ENCODE measurements at regions not wholly inside any gene's neighbourhood (a gene's known extent, or its start where the extent isn't known, plus 50 kb on each side); places are given as distances from the start of the nearest gene placed in this dataset.

GRCh38 chr4:74878323-74878722, 54.6 kb upstream of the PARM1 start:
- POLR2A ChIA-PET: no interaction called here
- no peaks in the 10 kb centered on the region for H3K36me3 ChIP-seq (replicated peaks in 1 of 2; ENCODE audit: control insufficient read depth in 1 of 2, insufficient read depth in 2 of 2, low read length in 2 of 2)
- in situ Hi-C loops (cut with HindIII; ENCODE audit: extremely low pct_ligation_motif_present, low pct_unique_long_range_greater_than_20kb): no loop called here
- H3K27me3 ChIP-seq (ENCODE audit: control insufficient read depth in 1 of 2, insufficient read depth in 2 of 2, low read length in 2 of 2): no peaks in the 10 kb centered on the region
- FAIRE-seq: no peak
- H4K20me1 ChIP-seq (ENCODE audit: insufficient read depth, low read length): 0 out of 2 replicates have a peak, but pooled peaks cover 2% of the 10 kb centered on the region
- no peak for DNase-seq (ENCODE audit: low spot score)
- CTCF ChIA-PET (ENCODE audit: low intra/inter-chr PET ratio, low total read pairs): no interaction called here
- no peak overlapping the region for H3K27ac ChIP-seq (ENCODE audit: extremely low read length, insufficient read depth, low read length)
- no peak overlapping the region for H3K4me3 ChIP-seq (replicated peaks in 1 of 3; ENCODE audit: insufficient read depth in 1 of 3, low read depth in 2 of 3, low read length in 3 of 3)
- H3K79me2 ChIP-seq (ENCODE audit: insufficient read depth, low read length): no peaks in the 10 kb centered on the region
- H3K9me3 ChIP-seq (ENCODE audit: low read length): no peaks in the 10 kb centered on the region
- H3K9ac ChIP-seq (ENCODE audit: insufficient read depth, low read depth, low read length): no peak overlapping the region
- ATAC-seq: no peak
- intact Hi-C loops (cut with micrococcal nuclease; ENCODE audit: unreplicated experiment): loop anchor here (10.0 kb wide), 1 partner anchor 616 kb away; no protein-coding TSS in a partner anchor
- BruUV-seq (replicated peaks): no TSS peak
- no peaks in the 10 kb centered on the region for H3K4me1 ChIP-seq (ENCODE audit: insufficient read depth, low read length)
- no peak overlapping the region for H3K4me2 ChIP-seq (ENCODE audit: low read depth, low read length)
- peak in 1 of 2 experiments; percentile 44; a peak in 1 of 4 replicates for TF ChIP-seq REST (IDR thresholded peaks at IDR 0.05; ENCODE audit: borderline replicate concordance in 1 of 2, low read depth in 1 of 2, low read length in 2 of 2)
- TF ChIP-seq FOXA3 (CRISPR knock-in tag; IDR thresholded peaks at IDR 0.05): no peak
- WGBS (ENCODE audit: low lambda C conversion rate): 40% methylated on average over 3 of the region's 3 CpGs
- no peak overlapping the region for H2AFZ ChIP-seq (ENCODE audit: low read length)

- FAIRE-seq (no peak), DNase-seq (ENCODE audit: low spot score) (no peak), ATAC-seq (no peak)
- 4% methylated on average over 2 of the region's 2 CpGs for WGBS (ENCODE audit: low lambda C conversion rate)
- in situ Hi-C loops (cut with HindIII; ENCODE audit: extremely low pct_ligation_motif_present, low pct_unique_long_range_greater_than_20kb): no loop called here
- Histone ChIP-seq H3K27ac (ENCODE audit: extremely low read length, insufficient read depth, low read length) (no peak overlapping the region), H4K20me1 (ENCODE audit: insufficient read depth, low read length) (0 out of 2 replicates have a peak, but pooled peaks cover 2% of the 10 kb centered on the region), H3K9me3 (ENCODE audit: low read length) (no peaks in the 10 kb centered on the region), H2AFZ (ENCODE audit: low read length) (no peak overlapping the region), H3K36me3 (replicated peaks in 1 of 2; ENCODE audit: control insufficient read depth in 1 of 2, insufficient read depth in 2 of 2, low read length in 2 of 2) (no peaks in the 10 kb centered on the region), H3K9ac (ENCODE audit: insufficient read depth, low read depth, low read length) (no peak overlapping the region), H3K4me1 (ENCODE audit: insufficient read depth, low read length) (no peaks in the 10 kb centered on the region), H3K79me2 (ENCODE audit: insufficient read depth, low read length) (no peaks in the 10 kb centered on the region), H3K4me3 (replicated peaks in 1 of 3; ENCODE audit: insufficient read depth in 1 of 3, low read depth in 2 of 3, low read length in 3 of 3) (no peak overlapping the region), H3K4me2 (ENCODE audit: low read depth, low read length) (no peak overlapping the region), H3K27me3 (ENCODE audit: control insufficient read depth in 1 of 2, insufficient read depth in 2 of 2, low read length in 2 of 2) (no peaks in the 10 kb centered on the region)
- POLR2A ChIA-PET: no interaction called here
- no peak for TF ChIP-seq ZSCAN22 (CRISPR knock-in tag; IDR thresholded peaks at IDR 0.05)
- no peak for TF ChIP-seq HNRNPH1 (optimal IDR thresholded peaks at IDR 0.05; ENCODE audit: low read depth, low read length)
- intact Hi-C loops (cut with micrococcal nuclease; ENCODE audit: unreplicated experiment): loop anchor here (10.0 kb wide), 1 partner anchor 619 kb away; no protein-coding TSS in a partner anchor
- no TSS peak for BruUV-seq (replicated peaks)
- CTCF ChIA-PET (ENCODE audit: low intra/inter-chr PET ratio, low total read pairs): interaction anchor here (1.3 to 1.4 kb wide), 2 partner anchors 415 to 615 kb away, joined by 3 to 9 read pairs; no protein-coding TSS in a partner anchor
Observed at GRCh38 chr4:74875451-74875850, 57.5 kb upstream of the PARM1 start.

Data from HepG2 (cell line).